GM03348 (cell line): ENCODE measurements at regions not wholly inside any gene's neighbourhood (a gene's known extent, or its start where the extent isn't known, plus 50 kb on each side); places are given as distances from the start of the nearest gene placed in this dataset.

Experiments used
- DNase-seq: peaks from one replicate; pipeline ENCODE4 v3.0.0; 2012; ENCODE audit warnings: low spot score

DNA sequence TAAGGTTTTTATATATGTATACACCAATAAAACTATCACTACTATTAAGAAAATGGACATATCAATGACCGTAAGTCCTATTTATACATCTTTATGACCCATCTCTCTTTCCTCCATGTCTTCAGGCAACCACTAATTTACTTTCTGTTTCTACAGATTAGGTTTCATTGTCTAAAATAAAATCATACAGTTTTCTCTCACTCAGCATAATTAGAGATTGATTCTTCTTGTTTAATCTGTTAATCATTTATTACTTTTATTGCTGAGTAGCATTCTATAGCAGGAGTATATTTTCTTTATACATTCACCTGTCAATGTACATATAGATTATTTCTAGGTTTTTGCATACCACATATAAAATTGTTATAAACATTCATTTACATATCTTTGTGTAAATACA, 388.0 kb downstream of the RFPL4B start:
- no peak for DNase-seq

GRCh38 chr6:112739766-112740165, 392.6 kb downstream of the RFPL4B start:
- DNase-seq, result no peak

- no peak for DNase-seq
These were observed 396.2 kb downstream of the RFPL4B start for GRCh38 chr6:112743323-112743722.

GRCh38 chr6:112744827-112745226, 397.7 kb downstream of the RFPL4B start:
- no peak for DNase-seq

GRCh38 chr6:112745765-112746164, 398.6 kb downstream of the RFPL4B start:
- no peak for DNase-seq

DNA sequence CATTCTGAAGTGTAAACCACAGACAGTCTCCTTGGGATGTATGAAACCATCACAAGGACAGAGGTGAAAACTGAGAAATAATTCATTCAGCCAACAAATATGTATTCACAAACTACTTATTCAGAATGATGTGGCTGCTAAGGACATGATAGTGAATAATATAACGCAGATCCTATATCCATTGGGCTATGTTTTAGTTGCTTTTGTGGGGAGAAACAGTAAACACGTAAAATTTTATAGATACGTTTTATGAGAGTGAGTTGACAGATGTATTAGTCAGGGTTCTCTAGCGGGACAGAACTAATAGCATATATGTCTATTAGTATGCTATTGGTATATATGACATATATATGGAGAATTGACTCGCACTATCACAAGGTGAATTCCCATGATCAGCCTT, 402.5 kb downstream of the RFPL4B start:
- DNase-seq, result no peak

DNA sequence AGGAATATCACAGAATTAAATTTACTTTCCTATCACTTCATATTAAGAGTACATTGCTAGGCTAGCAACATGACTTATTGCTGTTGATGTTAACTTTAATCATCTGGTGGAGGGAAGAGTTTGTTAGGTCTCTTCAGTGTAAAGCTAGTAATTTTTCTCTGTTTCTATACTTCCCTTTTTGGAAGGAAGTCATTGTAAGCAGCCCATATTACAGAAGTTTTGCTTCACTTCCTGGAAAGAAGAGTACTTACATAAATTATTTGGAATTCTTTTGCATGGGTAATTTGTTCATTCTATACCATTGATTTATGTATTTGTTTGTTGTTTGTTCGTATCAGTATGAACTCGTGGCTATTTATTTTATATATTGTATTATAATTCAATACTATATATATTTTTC, 405.2 kb downstream of the RFPL4B start:
- DNase-seq, result no peak

DNA sequence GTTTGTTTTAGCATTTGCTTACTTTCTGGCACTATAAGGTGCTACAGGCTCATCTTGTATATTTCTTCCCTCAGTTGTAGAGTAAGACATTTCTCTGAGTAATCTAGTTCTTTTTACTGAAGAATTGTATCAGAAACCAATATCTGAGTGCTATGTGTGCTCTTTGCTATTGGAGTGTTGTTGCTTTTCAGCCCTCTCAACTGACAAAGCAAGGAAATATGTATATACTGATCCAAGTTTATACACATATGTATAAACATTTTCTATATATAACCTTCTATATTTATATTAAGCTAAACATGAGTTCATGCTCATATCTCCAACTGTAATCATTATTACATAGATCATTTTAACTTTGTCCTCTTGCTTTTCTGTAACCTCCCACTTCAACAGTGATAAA, 405.7 kb downstream of the RFPL4B start:
- DNase-seq, result no peak

DNA sequence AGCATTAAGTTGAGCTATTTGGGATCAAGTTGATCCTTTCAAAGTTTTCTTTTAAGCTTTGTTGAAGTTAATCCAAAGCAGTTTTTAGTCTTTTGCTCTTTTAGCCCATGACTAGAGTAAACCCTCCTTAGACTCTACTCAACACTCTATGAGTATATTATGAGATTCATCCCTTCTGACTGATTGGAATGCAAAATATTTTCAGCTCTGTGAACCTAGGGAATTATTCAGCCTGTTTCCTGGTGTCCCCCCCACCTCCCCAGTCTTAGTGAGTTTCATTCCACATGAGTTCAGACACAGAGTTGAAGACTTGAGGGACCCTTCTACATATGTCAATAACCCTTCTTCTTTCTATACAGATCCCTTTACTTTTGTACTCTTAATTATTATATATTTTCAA, 413.7 kb downstream of the RFPL4B start:
- no peak for DNase-seq

- no peak for DNase-seq
These were observed 414.6 kb downstream of the RFPL4B start for GRCh38 chr6:112761740-112762139.

- DNase-seq, result no peak
These were observed 417.2 kb downstream of the RFPL4B start for GRCh38 chr6:112764377-112764776.

DNA sequence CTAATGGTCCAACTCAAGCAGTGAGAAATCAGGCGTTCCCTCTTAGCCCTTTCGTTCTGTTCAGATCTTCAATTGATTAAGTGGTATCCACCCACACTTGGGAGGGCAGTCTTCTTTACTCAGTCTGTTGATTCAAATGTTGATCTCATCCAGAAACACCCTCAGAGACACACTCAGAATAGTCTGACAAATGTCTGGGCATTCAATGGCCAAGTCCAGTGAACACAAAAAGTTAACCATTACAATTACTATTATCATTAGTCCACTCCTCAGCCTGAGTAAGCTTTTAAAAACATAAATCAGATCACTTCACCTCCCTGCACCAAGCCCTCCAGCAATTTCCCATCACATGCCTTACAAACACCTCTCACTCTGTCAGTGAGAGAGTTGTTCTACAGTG, 423.2 kb downstream of the RFPL4B start:
- DNase-seq, result no peak

GRCh38 chr6:112773187-112773586, 426.1 kb downstream of the RFPL4B start:
- DNase-seq, result peak; percentile 28

DNA sequence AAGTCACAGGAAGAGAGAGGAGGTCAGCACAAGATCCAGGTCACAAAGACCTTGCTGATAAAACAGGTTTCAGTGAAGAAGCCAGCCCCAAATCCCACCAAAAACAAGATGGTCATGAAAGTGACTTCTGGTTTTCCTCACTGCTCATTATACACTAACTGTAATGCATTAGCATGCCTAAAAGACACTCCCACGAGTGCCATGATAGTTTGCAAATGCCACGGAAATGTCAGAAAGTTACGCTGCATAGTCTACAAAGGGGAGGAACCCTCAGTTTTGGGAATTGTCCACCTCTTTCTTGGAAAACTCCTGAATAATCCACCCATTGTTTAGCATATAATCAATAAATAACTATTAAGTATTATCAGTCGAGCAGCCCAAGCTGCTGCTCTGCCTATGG, 427.2 kb downstream of the RFPL4B start:
- DNase-seq, result no peak

- peak; percentile 54 for DNase-seq
These were observed 433.5 kb downstream of the RFPL4B start for GRCh38 chr6:112780498-112781096.

DNA sequence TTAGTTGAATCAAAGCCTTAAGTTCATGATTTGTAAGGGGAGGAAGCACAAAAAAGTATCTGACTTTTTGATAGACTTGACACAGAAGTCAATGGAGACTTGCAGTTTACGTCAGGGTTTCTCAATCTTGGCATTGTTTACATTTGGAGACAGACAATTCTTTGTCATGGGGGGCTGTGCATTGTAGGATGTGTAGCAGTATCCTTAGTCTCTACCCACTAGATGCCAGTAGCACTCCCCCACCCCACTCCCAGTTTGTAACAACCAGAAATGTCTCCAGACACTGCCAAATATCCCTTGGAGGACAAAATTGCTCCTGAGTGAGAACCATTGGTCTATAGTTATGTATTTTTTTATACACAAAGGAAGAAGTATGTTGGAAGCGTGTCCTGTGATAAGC, 434.1 kb downstream of the RFPL4B start:
- DNase-seq, result no peak

DNA sequence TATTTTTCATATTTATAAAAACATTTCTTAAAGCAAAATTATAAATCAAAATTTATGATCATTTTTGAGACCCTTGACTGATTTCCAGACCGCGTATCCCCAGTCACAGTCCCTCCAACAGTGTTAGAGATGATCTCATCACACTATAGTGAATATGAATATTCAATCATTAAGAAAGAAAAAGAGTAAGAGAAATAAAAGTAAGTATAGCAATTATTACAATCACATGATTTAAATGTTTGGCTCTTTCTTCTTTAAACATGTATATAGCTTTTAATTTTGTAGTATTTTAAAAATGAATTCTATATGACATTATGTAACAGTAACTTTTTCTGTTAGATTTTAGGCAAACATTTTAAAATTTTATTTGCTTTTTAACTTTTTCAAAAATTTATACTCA, 438.3 kb downstream of the RFPL4B start:
- no peak for DNase-seq

GRCh38 chr6:112786801-112787200, 439.7 kb downstream of the RFPL4B start:
- DNase-seq, result no peak

DNA sequence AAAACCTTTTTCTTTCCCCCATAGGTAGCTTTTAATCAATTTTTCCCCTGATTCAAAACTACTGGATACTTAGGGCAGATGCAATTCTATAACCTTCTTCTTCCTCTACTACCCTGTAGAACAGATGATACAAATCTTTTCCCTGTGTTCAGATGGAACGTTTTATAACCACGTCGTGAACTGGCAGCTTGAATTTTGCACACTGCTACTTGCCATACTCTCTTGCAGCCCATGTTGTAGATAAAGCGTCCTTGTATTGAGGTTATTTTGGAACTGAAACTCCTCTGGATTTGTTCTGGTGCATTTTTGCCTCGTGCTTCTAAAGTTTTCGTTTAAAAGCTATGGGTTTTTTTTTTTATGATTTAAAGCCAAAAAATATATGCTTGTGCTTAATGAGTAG, 440.2 kb downstream of the RFPL4B start:
- no peak for DNase-seq

DNA sequence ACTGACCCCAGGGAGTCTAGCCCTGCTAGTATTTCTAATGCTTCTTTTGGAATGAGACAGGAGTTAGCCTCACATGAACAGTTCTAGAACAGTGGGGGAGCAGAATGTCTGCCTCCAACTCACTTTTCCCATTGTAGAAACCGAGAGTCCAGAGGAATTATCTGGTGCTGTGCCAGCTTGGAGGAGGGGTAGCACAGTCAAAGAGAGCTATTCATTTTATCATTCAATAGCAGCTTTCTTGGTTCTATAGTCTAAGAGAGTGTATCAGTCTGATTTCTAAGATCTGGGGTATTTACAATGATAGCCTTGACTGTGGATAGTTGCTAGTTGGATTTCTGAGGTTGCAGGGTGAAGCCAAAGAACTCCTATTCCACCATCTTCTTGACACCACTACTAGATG, 448.2 kb downstream of the RFPL4B start:
- no peak for DNase-seq

- DNase-seq, result no peak
These were observed 449.6 kb downstream of the RFPL4B start for GRCh38 chr6:112796712-112797111.

DNA sequence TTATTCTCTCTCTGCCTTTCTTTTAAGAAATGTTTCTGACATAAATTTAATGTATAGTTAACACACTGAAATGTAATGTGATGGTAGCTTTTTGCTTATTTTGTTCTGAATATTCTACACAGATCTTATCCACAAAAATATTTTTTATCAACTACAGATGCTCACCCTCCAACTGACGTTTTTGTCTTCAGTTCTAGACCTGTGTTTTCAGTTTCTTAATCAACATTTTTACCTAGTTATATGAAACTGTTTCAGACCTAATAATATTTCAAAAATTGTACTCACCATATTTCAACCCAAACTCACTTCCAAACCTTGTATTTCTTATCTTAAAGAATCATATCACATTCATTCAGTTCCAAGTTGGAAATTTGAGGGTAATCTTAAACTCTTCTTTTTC, 452.8 kb downstream of the RFPL4B start:
- DNase-seq, result no peak

DNA sequence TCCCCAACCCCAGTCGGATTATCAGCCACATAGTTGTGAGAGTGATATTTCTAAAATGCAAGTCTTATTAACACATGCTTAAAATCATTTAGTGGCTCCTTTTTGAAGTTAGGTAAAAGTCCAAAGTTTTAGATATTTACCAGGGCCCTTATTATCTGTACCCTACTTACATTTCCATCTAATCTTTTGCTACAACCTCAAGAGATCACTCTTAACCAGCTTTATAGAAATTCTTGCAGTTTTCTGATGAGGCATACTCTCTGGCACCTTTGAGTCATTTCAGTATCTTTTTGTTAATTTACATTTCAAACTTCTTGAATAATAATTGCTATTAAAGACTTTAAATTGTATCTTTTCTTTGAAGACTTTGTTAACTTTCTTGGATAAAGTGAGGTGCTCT, 453.3 kb downstream of the RFPL4B start:
- no peak for DNase-seq

DNA sequence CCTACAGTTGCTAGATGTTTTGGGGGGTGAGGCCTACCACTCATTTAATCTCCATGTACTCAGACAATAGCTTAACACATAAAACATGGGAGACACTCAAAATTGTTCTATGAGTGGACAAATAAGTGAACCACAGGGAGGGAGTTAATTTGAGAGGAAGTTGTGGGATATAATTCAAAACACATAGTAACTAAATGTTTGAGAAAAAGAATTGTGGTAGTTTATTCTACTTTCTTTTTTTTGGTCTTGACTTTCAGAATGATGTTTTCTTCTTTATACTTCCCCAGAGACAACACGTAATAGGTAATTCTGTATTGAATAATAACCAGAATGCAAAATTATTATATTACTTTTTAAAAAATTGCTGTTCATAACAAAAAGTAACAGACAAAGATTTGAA, 453.8 kb downstream of the RFPL4B start:
- DNase-seq, result peak; percentile 7
